ENCODE measurements at regions not wholly inside any gene's neighbourhood (a gene's known extent, or its start where the extent isn't known, plus 50 kb on each side); places are given as distances from the start of the nearest gene placed in this dataset.

DNA sequence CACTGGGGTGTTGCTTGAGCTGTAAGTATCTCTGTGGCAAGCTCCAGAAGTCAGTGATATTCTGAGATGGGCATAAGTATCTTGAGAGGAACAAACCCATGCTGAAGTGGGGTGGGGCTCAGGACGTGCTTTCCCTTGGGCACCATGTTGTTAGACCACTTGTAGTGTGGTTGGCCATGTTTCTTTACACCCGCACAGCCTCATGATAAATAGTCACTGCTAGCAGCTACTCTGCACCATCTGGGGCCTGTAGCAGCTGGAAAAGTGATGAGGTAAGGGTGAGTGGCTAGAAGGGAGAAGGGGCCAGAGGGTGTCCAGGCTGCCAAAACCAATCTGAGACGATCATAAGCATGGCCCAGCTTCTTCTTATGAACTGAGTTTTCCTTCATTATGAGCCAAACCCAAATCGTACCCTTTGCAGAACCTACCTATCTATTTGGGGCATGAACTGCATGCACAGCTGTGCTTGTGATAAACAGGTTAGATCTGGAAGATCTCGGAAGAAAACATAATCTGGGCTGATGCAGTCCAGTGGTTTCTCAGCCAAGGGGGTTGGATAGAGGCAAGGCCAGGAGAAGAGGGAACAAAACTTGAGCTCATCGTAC lies 91.9 kb upstream of the IRF2BP2 start:
- no peak for DNase-seq (ENCODE audit: low read depth)
- TF ChIP-seq, protein P1, sequence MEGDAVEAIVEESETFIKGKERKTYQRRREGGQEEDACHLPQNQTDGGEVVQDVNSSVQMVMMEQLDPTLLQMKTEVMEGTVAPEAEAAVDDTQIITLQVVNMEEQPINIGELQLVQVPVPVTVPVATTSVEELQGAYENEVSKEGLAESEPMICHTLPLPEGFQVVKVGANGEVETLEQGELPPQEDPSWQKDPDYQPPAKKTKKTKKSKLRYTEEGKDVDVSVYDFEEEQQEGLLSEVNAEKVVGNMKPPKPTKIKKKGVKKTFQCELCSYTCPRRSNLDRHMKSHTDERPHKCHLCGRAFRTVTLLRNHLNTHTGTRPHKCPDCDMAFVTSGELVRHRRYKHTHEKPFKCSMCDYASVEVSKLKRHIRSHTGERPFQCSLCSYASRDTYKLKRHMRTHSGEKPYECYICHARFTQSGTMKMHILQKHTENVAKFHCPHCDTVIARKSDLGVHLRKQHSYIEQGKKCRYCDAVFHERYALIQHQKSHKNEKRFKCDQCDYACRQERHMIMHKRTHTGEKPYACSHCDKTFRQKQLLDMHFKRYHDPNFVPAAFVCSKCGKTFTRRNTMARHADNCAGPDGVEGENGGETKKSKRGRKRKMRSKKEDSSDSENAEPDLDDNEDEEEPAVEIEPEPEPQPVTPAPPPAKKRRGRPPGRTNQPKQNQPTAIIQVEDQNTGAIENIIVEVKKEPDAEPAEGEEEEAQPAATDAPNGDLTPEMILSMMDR (conservative IDR thresholded peaks at IDR 0.05; ENCODE audit: low read depth, low read length), result no peak
- no peak overlapping the region for H3K4me3 ChIP-seq (ENCODE audit: low read depth, low read length)

DNA sequence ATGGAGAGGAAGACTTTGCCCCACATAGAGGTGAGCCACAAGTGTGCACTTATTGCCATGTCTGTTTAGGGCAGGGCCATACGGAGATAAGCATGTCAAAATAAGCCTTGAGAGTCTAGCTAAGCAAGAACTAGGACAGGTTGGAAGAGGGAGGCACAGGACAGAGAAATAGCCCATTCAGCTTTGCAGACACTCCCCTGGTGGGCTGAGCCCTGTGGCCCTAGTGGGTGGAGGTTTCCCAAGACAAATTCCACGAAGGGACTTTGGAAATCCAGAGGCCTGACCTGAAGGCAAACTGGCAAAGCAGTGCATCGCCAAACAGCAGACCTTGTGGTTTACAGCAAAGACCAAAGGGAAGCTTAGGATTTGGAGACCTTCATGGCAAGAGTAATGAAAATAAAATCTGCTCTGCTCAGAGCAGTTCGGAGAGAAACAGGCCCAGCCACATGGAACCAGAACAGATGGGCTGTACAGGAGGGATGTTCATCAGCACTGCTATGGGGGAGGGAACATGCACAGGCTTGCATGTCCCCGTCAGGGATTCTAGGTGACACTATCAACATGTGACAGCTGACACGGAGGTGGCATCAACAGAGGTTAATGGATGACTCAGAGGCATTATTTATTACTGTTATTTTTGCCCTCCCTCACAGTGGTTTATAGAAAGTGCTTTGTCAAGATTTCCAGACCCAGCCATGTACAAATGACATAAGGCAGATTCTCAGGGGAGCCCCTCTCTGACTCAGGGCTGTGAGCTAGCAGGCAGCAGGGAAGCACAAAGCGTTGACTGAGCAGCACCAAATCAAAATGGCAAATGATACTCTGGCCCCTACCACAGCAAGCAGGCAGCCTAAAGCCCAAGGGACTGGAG lies 90.1 kb upstream of the IRF2BP2 start:
- DNase-seq (ENCODE audit: low read depth), result no peak
- TF ChIP-seq, protein P1 (conservative IDR thresholded peaks at IDR 0.05; ENCODE audit: low read depth, low read length), result no peak
- no peak overlapping the region for H3K4me3 ChIP-seq (ENCODE audit: low read depth, low read length)

DNA sequence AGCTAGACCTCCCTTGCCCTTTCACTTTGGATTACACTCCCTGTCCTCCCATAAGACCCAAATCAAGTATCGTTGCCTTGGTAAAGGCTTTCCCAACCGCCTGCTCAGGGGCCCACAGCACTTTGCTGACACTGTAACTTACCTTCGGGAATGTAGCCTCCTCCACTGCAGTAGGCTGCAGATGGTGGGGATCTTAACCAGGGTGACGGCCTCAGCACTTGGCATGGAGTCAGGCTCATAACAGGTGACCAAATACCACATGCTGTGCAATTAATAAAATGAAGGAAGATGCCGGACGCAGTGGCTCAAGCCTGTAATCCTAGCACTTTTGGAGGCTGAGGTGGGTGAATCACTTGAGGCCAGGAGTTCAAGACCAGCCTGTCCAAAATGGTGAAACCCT lies 88.7 kb upstream of the IRF2BP2 start:
- no peak for DNase-seq (ENCODE audit: low read depth)
- TF ChIP-seq, protein P1 (conservative IDR thresholded peaks at IDR 0.05; ENCODE audit: low read depth, low read length), result no peak
- no peak overlapping the region for H3K4me3 ChIP-seq (ENCODE audit: low read depth, low read length)

DNA sequence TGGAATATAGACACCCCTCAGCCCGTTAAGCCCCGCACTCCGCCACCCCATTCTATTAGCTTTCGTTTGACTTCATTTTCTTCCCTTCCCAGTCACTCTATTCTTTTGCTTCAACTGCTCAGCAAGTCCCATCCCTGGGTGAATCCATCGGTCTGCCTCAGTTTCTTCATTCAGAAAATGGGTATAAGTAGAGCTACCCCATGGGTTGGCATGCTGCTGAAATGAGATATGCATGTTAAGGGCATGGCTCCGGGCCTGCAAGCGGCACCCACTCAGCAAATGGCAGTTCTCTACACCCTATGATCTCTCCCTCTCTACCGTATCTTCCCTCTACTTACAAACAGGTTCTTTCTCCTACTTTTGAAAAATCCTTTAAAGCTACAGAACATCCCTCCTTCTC lies 87.8 kb upstream of the IRF2BP2 start:
- no peak overlapping the region for H3K4me3 ChIP-seq (ENCODE audit: low read depth, low read length)
- TF ChIP-seq, protein P1 (conservative IDR thresholded peaks at IDR 0.05; ENCODE audit: low read depth, low read length), result no peak
- DNase-seq (ENCODE audit: low read depth), result no peak

DNA sequence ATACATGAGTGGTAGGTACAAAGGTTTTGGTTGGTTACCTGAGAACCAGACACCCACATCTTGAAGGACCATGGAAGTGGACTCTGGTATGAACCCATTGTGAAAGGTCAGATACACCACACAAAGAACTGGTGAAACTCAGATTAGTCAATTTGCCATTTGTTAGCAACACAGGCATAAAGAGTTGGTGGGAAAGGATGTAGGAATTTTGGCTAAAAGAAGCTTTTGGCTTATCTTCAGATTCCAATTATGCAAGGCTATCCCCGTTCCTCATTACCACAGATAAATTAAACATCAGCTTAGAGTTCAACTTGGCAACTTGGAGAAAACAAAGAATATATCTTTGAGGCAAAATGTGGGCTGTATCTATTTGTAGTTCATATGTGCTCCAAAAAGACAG lies 87.0 kb upstream of the IRF2BP2 start:
- no peak overlapping the region for H3K4me3 ChIP-seq (ENCODE audit: low read depth, low read length)
- TF ChIP-seq, protein P1 (conservative IDR thresholded peaks at IDR 0.05; ENCODE audit: low read depth, low read length), result no peak
- DNase-seq (ENCODE audit: low read depth), result no peak

DNA sequence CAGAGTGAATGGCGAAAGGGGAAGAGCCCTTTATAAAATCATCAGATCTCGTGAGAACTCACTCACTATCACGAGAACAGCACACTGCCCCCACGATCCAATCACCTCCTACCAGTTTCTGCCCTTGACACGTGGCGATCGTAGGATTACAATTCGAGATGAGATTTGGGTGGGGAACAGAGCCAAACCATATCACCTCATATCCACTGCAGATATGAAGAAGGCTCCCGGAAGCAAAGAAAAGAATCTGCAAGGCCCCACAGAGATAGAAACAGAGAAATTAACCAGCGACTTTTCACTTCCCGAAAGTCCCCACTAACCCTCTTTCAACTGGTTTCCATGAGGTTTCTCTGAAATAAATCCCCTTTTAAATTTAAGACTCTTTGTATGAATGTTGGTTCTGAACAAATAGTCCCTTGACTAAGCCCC lies 86.2 kb upstream of the IRF2BP2 start:
- no peak for DNase-seq (ENCODE audit: low read depth)
- TF ChIP-seq, protein P1 (conservative IDR thresholded peaks at IDR 0.05; ENCODE audit: low read depth, low read length), result no peak
- no peak overlapping the region for H3K4me3 ChIP-seq (ENCODE audit: low read depth, low read length)

Measured in epithelial cell of proximal tubule (primary cell).